VCaP (cell line): ENCODE measurements at regions not wholly inside any gene's neighbourhood (a gene's known extent, or its start where the extent isn't known, plus 50 kb on each side); places are given as distances from the start of the nearest gene placed in this dataset.

Experiments
- H3K27ac ChIP-seq: fragments of 450-650 bp; 2 replicates; pipeline ENCODE4 v1.5.1; 2017
- CTCF ChIP-seq: fragments of 450-650 bp; conservative IDR thresholded peaks from 2 replicates; pipeline ENCODE4 v1.5.1; 2017; ENCODE audit warnings: mild to moderate bottlenecking, moderate library complexity

GRCh38 chr12:107472308-107472707, 213.3 kb upstream of the PWP1 start:
- no peak overlapping the region for H3K27ac ChIP-seq
- no peak for TF ChIP-seq CTCF

GRCh38 chr12:107474099-107474498, 211.5 kb upstream of the PWP1 start:
- TF ChIP-seq CTCF, result no peak
- H3K27ac ChIP-seq, result no peak overlapping the region

GRCh38 chr12:107474639-107475539, 210.7 kb upstream of the PWP1 start:
- H3K27ac ChIP-seq, result no peak overlapping the region
- TF ChIP-seq CTCF, result no peak

GRCh38 chr12:107475900-107476299, 209.7 kb upstream of the PWP1 start:
- no peak overlapping the region for H3K27ac ChIP-seq
- TF ChIP-seq CTCF, result no peak

GRCh38 chr12:107477018-107477417, 208.6 kb upstream of the PWP1 start:
- TF ChIP-seq CTCF, result no peak
- no peak overlapping the region for H3K27ac ChIP-seq

GRCh38 chr12:107477947-107478610, 207.5 kb upstream of the PWP1 start:
- H3K27ac ChIP-seq, result no peak overlapping the region
- no peak for TF ChIP-seq CTCF

GRCh38 chr12:107478881-107479280, 206.7 kb upstream of the PWP1 start:
- no peak overlapping the region for H3K27ac ChIP-seq
- no peak for TF ChIP-seq CTCF
